Endodermal cell (in vitro differentiated cells): ENCODE measurements at regions not wholly inside any gene's neighbourhood (a gene's known extent, or its start where the extent isn't known, plus 50 kb on each side); places are given as distances from the start of the nearest gene placed in this dataset.

Experiments used
- DNase-seq: peaks from one replicate; pipeline ENCODE4 v3.0.0-alpha.2; 2017
- H3K27ac ChIP-seq: 2 replicates; pipeline ENCODE4 v1.5.1; 2013; ENCODE audit warnings: mild to moderate bottlenecking, low read depth, low read length, moderate library complexity
- H3K27me3 ChIP-seq: 2 replicates; pipeline ENCODE4 v1.6.1; 2013; ENCODE audit warnings: mild to moderate bottlenecking, low read length, moderate library complexity; ENCODE audit not compliant: insufficient read depth, control insufficient read depth, poor library complexity, severe bottlenecking
- H3K36me3 ChIP-seq: 2 replicates; pipeline ENCODE4 v1.7.0; 2013; ENCODE audit warnings: mild to moderate bottlenecking, low read length, moderate library complexity; ENCODE audit not compliant: control insufficient read depth, insufficient read depth
- H3K4me1 ChIP-seq: one replicate; pipeline ENCODE4 v1.7.0; 2013; ENCODE audit warnings: low read length; ENCODE audit not compliant: control insufficient read depth, insufficient read depth
- H3K4me3 ChIP-seq: 2 replicates; pipeline ENCODE4 v1.5.1; 2013; ENCODE audit warnings: mild to moderate bottlenecking, low read length, moderate library complexity
- H3K9ac ChIP-seq: 2 replicates; pipeline ENCODE4 v1.6.1; 2013; ENCODE audit warnings: mild to moderate bottlenecking, low read length, moderate library complexity; ENCODE audit not compliant: poor library complexity, severe bottlenecking; ENCODE audit errors: extremely low read depth
- H3K9me3 ChIP-seq: 2 replicates; pipeline ENCODE4 v1.6.1; 2013; ENCODE audit warnings: mild to moderate bottlenecking, low read length, moderate library complexity; ENCODE audit not compliant: control insufficient read depth
- H3K27ac Mint-ChIP-seq: 2 replicates; pipeline ENCODE4 v1.8.0; 2020; ENCODE audit warnings: mixed read lengths
- H3K27me3 Mint-ChIP-seq: 2 replicates; pipeline ENCODE4 v1.8.0; 2021; ENCODE audit warnings: mild to moderate bottlenecking, mixed read lengths; ENCODE audit not compliant: insufficient read depth
- H3K36me3 Mint-ChIP-seq: 2 replicates; pipeline ENCODE4 v1.8.0; 2020; ENCODE audit warnings: low read depth, mixed read lengths
- H3K4me1 Mint-ChIP-seq: 2 replicates; pipeline ENCODE4 v1.8.0; 2020; ENCODE audit warnings: mixed read lengths
- H3K4me3 Mint-ChIP-seq: 2 replicates; pipeline ENCODE4 v1.8.0; 2020; ENCODE audit warnings: mild to moderate bottlenecking, moderate library complexity, mixed read lengths
- H3K9me3 Mint-ChIP-seq: 2 replicates; pipeline ENCODE4 v1.8.0; 2020; ENCODE audit warnings: mild to moderate bottlenecking, mixed read lengths
- CTCF ChIP-seq: fragments of 200-600 bp; sonication (generic); conservative IDR thresholded peaks from 2 replicates; pipeline ENCODE4 v1.5.0; 2021; ENCODE audit warnings: antibody characterized with exemption, mild to moderate bottlenecking
- WGBS, 2 experiments: methylation state at CpG; one replicate each; pipeline versions ENCODE4 v1.1.5 to v1.1.7; 2013; ENCODE audit warnings: missing lambda C conversion rate in 2 of 2, mixed read lengths in 1 of 2; ENCODE audit not compliant: insufficient coverage in 1 of 2, insufficient read length in 1 of 2; 5-methylcytosine and 5-hydroxymethylcytosine counted together

GRCh38 chr7:69166979-69167516 is 431.2 kb upstream of the AUTS2 start:
- 90 to 94% methylated on average over 3 to 7 of the region's 7 CpGs for WGBS, 2 experiments
- Histone ChIP-seq H3K9ac (no peak overlapping the region), H3K4me3 (peak overlapping the region; percentile 71), H3K9me3 (peaks cover 25% of the 10 kb centered on the region), H3K36me3 (no peaks in the 10 kb centered on the region), H3K27ac (no peak overlapping the region), H3K4me1 (no peaks in the 10 kb centered on the region), H3K27me3 (no peaks in the 10 kb centered on the region)
- no peak for TF ChIP-seq CTCF
- Mint-ChIP-seq H3K27ac (no peak overlapping the region), H3K4me3 (no peak overlapping the region), H3K27me3 (peaks cover 8% of the 10 kb centered on the region), H3K36me3 (no peaks in the 10 kb centered on the region), H3K4me1 (no peaks in the 10 kb centered on the region), H3K9me3 (peaks cover 28% of the 10 kb centered on the region)
- DNase-seq = no peak

GRCh38 chr7:69169386-69169785 is 428.9 kb upstream of the AUTS2 start:
- H3K4me1 Mint-ChIP-seq = no peaks in the 10 kb centered on the region
- no peaks in the 10 kb centered on the region for H3K36me3 Mint-ChIP-seq
- no peak overlapping the region for H3K9ac ChIP-seq
- TF ChIP-seq CTCF = no peak
- no peaks in the 10 kb centered on the region for H3K4me1 ChIP-seq
- H3K4me3 ChIP-seq = no peak overlapping the region
- peaks cover 25% of the 10 kb centered on the region for H3K9me3 ChIP-seq
- H3K27ac Mint-ChIP-seq = no peak overlapping the region
- peaks cover 6% of the 10 kb centered on the region for H3K27me3 Mint-ChIP-seq
- peaks cover 28% of the 10 kb centered on the region for H3K9me3 Mint-ChIP-seq
- H3K4me3 Mint-ChIP-seq = no peak overlapping the region
- H3K27me3 ChIP-seq = no peaks in the 10 kb centered on the region
- no peak for DNase-seq
- H3K27ac ChIP-seq = no peak overlapping the region
- 78 to 90% methylated on average over 1 of the region's 1 CpG for WGBS, 2 experiments
- H3K36me3 ChIP-seq = no peaks in the 10 kb centered on the region

- H3K4me1 ChIP-seq = no peaks in the 10 kb centered on the region
- no peak overlapping the region for H3K9ac ChIP-seq
- WGBS, 2 experiments = 93% methylated on average over 5 to 10 of the region's 10 CpGs
- no peak for DNase-seq
- peaks cover 6% of the 10 kb centered on the region for H3K27me3 Mint-ChIP-seq
- H3K27ac Mint-ChIP-seq = no peak overlapping the region
- no peaks in the 10 kb centered on the region for H3K4me1 Mint-ChIP-seq
- no peak overlapping the region for H3K27ac ChIP-seq
- no peak overlapping the region for H3K4me3 ChIP-seq
- H3K9me3 ChIP-seq = peaks cover 22% of the 10 kb centered on the region
- H3K36me3 Mint-ChIP-seq = no peaks in the 10 kb centered on the region
- peaks cover 23% of the 10 kb centered on the region for H3K9me3 Mint-ChIP-seq
- H3K36me3 ChIP-seq = no peaks in the 10 kb centered on the region
- no peaks in the 10 kb centered on the region for H3K27me3 ChIP-seq
- no peak for TF ChIP-seq CTCF
- H3K4me3 Mint-ChIP-seq = no peak overlapping the region
These were observed 425.8 kb upstream of the AUTS2 start for GRCh38 chr7:69172357-69173077.
